Left renal cortex interstitium (tissue), 4 donors: ENCODE measurements at regions not wholly inside any gene's neighbourhood (a gene's known extent, or its start where the extent isn't known, plus 50 kb on each side); places are given as distances from the start of the nearest gene placed in this dataset.
"Not testable (repeated sequence)": the region's sequence is repeated elsewhere in the genome, so short reads cannot be mapped to it uniquely, and the experiment has no call there.

Source experiments
- DNase-seq, 4 donors: peaks; one replicate each; pipeline ENCODE4 v3.0.0-alpha.2; 2013; ENCODE audit warnings: low read depth in 4 of 4, low spot score in 2 of 4, missing footprints in 1 of 4

DNA sequence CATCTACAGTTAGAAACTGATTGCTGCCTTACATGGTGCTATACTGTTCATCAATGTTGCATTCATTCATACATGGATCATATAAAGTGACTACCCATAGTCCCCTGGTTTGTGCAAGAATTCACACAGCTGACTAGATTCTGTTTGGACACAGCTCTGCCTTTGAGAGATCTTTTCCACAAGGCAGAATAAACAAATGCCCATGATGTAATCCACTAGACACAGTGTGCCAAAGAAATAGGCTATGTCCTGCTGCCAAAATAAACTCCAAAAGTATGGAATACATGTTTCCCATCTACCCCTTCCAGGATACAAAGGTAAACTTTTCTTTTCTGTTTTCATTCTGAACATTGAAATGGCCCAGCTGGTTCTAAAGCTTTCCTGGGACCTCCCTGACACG is 269.4 kb upstream of the CHAC2 start:
- no peak for DNase-seq

DNA sequence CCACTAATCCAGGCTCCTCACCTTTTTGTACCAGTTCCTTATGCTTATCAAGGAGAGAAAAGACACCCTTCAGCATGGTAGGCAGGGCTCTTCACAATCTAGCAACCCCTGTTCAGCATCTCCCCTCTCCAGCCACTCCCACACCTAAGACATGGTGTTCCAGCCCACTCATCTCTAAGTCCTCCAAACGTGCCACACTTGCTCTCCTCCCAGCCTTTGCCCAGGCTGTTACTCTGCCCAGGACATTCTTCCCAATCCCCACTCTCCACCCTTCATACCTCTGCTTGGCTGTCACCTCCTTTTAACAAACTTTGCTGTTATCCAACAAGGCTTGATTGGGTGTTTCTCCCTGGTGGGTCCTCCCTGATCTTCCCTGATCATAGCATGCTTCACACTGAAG is 270.6 kb upstream of the CHAC2 start:
- no peak for DNase-seq

DNA sequence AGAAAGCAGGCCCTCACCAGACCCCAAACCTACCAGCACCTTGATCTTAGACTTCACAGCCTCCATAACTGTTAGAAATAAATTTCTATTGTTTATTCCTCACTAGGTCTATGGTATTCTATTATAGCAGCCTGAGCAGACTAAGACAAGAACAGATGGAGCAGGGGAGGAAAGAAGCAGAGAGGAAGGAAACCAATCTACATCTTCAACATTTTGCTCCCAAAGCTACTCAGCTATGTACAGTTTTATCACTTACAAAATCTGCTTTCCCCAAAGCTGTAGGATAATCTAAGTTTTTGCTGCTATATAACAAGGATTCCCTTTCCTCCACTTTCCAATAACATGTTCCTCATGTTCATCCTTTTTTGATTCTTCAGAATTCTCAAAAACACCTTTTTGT is 274.4 kb upstream of the CHAC2 start:
- no peak for DNase-seq

DNA sequence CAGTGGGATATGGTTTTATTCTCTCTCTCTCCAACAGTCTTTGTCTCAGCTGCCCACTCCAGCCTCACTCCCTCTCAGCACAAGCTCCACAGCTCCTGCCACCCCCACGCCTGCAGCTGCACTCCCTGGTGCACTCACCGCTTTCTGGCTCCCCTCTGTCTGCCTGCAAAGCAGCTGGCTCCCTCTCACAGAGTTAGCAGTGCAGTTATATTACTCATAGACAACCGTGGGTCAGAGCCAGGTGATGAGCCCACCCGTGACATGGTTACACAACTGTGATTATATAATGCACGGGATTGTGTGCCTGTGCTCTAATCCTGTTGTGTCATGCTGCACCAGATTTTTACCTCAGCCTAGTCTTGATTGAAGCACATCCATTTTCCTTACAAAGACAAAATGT is 276.9 kb upstream of the CHAC2 start:
- DNase-seq: no peak

DNA sequence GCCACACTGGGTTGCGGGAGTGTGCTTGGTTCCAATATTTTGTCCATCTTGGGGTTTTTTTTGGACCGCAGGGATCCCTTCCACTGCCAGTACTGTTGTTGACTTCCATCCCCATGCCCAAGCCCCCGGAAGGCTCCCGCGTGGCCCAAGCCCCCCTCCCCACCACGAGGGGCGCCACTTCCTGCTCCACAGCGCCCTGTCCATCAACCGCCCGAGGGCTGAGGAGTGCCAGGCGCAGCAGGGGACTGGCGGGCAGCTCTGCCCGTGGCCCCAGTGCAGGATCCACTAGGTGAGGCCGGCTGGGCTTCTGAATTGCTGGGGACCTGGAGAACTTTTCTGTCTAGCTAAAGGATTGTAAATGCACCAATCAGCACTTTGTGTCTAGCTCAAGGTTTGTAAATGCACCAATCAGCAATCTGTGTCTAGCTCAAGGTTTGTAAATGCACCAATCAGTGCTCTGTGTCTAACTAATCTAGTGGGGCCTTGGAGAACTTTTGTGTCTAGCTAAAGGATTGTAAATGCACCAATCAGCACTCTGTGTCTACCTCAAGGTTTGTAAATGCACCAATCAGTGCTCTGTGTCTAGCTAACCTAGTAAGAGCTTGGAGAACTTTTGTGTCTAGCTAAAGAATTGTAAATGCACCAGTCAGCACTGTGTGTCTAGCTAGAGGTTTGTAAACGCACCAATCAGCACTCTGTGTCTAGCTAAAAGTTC is 281.3 kb upstream of the CHAC2 start:
- not testable (repeated sequence) for DNase-seq

DNA sequence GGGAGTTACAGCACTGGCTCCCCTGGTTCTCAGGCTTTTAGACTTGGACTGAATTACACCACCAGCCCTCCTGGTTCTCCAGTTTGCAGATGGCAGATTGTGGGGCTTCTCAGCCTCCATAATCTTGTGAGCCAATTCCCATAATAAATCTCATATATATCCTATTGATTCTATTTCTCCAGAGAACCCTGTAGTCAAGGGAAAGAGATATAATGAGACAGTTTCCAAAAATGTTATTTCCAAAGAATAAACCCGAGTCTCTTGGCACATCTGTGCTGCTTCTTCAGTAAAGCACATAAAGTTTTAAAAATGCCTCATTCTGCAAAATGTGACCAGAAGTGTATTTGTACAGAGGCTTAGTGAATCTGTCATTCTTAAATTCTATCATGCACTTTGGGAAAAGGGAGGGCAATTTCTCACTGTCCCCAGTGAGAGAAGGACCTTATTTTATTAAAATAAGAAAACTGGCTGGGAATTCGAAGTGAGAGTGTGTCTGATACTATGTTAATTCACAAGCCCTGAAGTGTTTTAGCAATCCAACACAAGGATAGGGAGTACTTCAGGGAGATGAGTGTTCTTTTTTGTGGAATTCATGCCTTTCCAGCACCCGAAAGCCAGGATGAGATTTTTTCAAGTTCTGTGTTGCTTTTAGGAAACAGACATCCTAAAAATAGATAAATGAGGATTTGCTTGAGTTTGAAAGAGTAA is 282.4 kb upstream of the CHAC2 start:
- no peak for DNase-seq

DNA sequence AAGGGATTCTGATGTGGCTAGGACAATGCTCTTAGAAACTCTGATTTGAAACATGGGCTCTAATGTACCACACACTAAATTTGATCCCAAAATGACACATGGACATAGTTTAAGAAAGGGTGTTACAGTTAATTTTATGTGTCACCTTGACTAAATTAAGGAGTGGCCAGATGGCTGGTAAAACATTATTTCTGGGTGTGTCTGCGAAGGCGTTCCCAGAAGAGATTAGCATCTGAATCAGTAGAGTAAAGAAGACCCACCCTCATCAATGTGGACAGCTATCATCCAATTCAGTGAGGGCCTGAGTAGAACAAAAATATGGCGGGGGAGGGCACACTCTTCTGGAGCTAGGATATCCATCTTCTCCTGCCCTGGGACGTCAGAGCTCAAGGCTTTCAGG is 283.1 kb upstream of the CHAC2 start:
- DNase-seq: no peak

DNA sequence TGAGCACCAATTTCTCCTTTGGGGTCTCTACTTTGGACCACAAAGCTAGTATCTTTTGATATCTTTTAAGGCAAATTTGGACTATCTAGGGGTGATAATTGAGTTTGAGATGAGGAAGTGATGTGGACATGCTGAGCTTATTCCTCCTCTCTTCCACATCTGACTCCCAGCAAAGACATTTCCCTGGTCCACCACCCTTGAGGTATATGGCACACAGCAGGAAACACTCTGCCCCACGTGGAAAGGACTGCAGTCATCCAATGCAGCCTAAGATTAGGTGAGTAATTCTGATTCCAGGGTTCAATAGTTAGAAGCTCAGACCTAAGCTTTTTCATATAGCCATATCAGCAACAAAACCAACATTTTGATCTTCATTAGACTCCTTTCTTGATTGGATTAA is 290.1 kb upstream of the CHAC2 start:
- no peak for DNase-seq

DNA sequence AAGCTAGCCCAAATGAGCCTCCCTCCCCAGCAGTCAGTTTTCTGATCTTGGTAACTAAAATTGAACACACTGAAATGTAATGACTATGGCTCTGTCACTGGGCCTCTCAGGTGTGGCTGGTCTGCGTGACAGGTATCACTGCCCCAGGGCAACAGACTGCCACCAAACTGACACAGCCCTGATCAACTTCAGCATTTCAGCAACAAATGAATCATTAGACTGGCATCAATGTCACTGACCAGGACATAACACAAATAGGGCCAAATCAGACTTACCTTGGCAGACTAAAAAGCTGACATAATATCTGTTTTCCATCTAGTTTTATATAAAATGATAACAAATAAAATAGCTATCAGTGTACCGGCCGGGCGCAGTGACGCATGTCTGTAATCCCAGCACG is 290.8 kb upstream of the CHAC2 start:
- DNase-seq: no peak

DNA sequence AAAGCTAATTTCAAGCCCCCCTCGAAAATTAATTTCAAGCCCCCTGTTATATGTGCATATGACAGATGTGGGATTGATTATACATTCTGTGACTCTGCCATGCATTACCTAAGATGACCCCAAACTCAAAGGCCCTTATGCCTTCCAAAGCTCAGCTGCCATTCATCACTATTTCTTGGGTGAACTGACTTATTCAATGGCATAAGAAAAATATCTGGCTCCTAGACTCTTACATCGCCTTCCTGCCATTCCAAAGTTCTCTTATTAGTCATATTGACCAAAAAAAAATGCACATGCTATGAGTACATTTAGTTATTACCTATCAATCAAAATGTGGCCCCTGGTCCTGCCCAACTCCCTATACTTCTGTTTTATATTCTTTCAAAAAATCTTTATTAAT is 291.8 kb upstream of the CHAC2 start:
- no peak for DNase-seq

DNA sequence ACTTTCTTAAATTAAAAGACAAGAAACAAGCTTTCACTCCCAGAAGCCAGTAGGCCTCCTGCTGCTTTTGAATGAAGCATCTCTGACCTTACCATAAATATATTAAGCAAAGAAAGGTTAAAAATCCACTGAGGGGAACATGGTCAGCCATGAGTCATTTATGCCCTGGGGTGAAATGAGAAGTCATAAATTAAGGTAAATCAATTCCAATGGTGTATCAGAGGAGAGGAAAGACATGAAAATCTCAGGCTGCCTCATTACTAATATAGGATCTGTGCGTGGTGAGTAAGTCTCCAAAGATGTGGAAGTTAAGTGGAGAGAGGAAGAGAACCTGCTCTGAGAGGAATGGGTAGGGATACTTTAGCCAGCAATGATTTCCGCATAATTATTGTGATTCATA is 292.3 kb upstream of the CHAC2 start:
- DNase-seq: no peak

DNA sequence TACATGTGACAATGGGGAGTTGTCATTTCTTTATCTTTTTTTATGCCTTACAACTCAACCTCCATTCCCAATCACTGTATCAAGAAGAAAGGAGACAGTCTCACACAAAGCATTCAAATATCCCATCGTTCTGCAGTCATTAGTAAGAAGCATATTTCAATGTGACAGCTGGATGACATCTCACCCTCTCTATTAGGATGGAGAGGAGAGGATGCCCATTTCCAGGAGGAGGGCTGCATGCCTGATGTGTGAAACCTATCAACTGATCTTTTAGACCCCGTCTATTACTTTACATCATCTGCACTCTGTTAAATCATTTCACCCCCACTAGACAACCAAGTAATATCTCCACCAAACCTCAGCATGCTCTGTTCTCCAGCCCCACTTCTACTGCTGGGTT is 292.7 kb upstream of the CHAC2 start:
- DNase-seq: no peak

DNA sequence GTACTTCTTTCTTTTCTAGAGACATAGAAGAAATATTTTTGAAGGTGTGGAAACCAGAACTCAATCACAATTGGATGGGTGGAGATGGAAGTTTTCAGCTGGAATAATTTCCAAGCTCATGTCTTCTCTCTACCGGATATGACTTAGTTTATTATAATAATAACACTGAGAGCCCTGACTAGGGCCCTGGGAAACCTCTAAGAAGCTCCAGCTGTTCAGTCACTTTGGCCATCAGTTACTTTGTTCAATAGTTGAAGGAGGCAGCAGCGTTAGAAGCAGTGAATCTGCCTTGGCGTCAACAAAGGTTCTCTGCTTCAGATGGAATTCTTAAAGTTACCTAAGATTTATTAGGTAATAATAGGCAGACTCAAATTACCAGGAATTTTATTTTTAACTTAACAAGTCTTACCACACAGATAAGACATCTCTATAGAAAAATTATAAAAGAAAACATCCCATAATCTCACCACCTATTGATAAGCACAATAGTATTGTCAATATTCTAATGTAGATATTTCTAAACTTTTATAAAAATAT is 293.8 kb upstream of the CHAC2 start:
- DNase-seq: no peak

DNA sequence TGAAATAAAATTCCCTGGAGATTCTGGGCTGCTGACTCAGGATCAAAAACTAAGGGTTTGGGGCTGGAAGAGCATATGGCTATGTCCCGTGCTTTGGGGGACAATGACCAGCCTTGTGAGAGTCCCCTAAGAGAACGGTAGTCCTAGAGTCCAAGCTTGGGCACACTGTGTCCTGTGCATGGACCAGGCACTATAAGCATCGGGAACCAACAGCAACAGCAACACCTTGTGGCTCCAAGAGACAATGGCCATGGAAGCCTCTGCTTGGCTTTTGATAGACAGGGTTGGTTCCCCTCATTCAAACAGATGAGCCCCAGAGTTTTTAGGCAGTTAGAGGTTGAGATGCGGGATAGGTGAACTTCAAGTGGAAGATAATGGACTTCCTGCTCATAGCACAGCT is 294.4 kb upstream of the CHAC2 start:
- no peak for DNase-seq

DNA sequence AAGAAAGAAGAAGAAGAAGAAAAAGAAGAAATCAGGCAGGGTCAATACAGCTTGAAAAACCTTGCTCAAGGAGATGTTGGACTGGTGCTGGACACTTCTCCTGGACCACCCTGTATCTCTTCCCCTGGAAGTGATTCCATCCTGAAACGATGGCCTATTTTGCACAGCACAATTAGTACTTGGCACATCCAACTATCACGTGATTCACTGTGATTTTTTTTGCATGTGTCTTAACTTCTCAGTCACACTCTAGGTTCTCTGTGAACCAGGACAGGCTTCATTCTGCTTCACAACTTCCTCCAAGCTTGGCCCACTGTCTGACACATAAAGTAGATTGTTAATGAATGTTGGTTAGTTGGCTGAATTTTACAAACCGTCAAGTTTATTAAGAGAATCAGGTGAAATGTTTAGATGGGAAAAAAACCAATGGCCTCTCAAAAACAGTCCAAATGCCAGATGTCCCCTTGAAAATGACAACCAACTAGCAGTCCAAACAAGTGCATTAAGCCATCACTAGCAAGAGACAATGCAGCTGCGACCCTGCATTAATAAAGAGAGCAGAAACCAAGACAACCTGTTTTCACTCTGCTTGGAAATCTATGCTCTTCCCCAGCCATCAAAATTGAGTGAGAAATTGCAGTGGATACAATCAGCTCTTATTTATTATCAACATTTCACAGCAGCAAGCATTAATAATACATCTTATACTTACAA is 300.0 kb upstream of the CHAC2 start:
- DNase-seq: peak in 1 of 4 donors; percentile 37

DNA sequence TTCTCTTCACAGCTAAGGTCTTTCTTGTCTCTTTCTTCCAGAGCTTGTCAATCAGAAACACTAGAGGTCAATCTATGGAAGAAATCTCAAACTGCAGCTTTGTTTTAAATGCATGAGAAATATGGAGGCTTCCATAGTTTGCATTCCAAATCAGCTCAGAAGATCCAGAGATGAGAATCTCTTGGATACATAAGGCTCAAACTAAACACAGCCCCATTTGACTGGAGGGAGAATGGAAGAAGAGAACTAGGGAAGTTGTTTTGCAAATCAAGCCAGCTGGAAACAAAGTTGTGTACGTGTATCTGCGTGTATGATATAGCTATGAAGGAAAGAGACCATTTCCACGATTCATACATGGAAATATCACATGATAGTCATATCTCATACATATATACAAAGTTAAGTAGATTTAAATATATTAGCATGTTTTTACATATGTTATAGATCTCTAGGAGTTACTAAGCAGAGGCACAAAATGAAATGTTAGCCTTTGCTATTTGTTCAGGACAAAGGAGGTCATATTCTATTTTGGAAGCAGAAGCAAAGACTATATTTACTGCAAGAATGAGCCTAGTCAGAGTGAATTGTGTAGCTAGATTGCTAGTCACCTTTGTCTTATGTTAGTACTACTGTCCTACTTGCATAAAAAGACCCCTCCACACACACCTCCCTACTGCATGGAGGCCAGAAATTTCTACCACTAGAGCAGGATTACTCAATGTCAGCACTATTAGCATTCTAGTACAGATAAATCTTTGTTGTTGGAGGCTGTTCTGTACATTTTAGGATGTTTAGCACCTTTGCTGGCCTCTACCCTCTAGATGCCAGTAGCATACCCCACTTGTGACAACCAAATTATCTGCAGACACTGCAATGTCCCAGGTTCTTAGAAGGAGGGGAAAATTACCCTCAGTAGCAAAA is 303.5 kb upstream of the CHAC2 start:
- DNase-seq: no peak

DNA sequence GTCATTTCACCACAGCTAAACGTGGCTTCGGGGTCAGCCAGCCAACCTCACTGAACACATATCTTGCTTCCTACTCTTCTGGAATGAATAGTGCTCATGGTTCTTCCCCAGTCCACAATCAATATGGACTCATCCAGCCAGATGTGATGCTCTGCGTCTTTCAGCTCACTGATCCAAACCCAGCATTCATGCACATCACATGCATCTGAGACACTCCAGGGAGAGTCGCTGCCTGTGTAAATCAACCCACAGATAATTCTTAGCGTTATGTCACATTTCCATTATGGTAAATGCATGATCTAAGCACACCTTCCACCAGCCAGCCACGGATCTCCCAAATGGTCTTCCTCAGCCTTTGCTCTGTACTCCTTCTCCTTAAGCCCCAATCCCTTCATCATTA is 306.7 kb upstream of the CHAC2 start:
- DNase-seq: no peak

DNA sequence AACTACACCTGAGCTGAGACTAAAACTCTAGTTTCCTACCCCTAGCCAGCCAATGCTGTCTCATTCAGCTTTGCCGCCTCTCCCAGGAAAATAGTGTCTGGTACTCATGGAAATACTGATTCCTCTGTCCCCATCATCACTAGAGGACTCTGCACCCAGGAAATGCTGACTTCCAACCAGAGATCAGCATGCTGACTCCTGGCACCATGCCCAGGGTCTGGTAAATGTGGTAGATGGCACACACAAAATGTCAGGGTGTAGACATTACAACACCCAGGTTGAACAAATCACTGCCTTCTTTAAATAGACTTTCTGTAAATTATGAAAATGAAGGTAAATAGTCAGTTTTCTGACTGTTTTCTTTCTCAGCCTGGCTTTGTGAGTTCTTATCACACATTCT is 307.3 kb upstream of the CHAC2 start:
- no peak for DNase-seq

DNA sequence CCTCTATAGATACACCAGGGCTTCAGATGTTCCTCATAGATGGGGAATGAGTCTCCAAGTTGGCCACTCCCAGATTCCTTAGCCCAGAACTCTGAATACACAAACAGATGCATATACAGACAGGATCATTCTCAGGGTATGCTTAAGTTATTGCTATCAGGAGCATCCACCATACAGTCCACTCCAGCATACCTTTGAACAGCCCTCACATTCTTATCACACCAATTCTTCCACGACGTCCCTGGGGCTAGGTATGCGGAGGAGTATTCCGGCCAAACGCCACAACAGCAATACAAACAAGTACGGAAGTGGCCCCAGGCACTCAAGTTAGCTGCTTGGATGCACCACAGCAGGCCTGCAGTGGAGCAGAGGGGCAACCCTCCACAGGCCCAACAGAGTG is 312.5 kb upstream of the CHAC2 start:
- no peak for DNase-seq

DNA sequence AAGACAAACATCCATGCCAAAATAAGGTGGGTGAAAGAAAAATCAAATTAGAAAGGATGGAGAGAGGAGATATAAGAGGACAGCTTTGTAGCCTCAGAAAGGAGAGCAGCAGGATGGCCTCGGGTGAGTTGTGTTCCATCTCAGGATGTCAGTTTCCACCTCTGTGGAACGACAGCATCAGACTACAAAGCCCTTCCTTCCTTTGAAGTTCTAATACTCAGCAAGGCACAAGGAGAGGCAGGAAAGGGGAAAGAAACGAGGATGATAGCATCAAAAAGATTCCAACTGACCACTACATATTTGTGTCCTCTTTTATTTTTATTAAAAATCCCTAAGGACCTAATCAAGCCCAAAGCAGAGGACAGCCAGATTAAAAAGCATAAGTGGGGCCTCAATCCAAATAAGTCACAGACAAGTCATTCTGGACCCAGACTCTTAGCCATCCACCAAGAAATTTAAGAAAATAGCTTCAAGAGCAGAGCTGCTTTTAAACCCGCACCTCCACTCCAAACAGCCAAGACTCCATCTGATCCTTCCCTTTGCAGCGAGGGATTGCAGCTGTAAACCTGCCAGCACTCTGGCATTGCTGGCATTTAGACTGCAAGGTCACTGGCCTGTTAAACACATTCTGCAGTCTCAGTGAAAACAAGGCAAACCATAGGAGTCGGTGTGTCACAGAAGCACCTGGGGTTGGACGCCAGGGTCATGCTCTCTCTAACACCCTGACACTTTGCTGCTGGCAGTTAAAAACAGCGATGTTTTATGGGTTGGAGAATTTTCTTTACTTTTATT is 314.5 kb upstream of the CHAC2 start:
- no peak for DNase-seq
